ENCODE measurements at regions not wholly inside any gene's neighbourhood (a gene's known extent, or its start where the extent isn't known, plus 50 kb on each side); places are given as distances from the start of the nearest gene placed in this dataset.

- H2AFZ ChIP-seq (replicated peaks), result no peak overlapping the region
- H3K4me2 ChIP-seq, result no peak overlapping the region
- no peaks in the 10 kb centered on the region for H3K79me2 ChIP-seq (ENCODE audit: low read depth)
- H3K27ac Mint-ChIP-seq, result no peak overlapping the region
- no peak for TF ChIP-seq EZH2phosphoT487 (IDR thresholded peaks at IDR 0.05)
- no peak overlapping the region for H3K4me3 Mint-ChIP-seq
- no peaks in the 10 kb centered on the region for H3K36me3 ChIP-seq
- H3K27me3 Mint-ChIP-seq (ENCODE audit: insufficient read depth, low read depth), result no peaks in the 10 kb centered on the region
- no peaks in the 10 kb centered on the region for H4K20me1 ChIP-seq (ENCODE audit: low read depth)
- H3K27me3 ChIP-seq, result no peaks in the 10 kb centered on the region
- no peaks in the 10 kb centered on the region for H3F3A ChIP-seq (ENCODE audit: low read depth)
- no peak overlapping the region for H3K4me3 ChIP-seq
- no peaks in the 10 kb centered on the region for H3K4me1 Mint-ChIP-seq
- DNase-seq (ENCODE audit: low spot score), result no peak
- H3K4me1 ChIP-seq, result no peaks in the 10 kb centered on the region
- H3K9me3 Mint-ChIP-seq, result no peaks in the 10 kb centered on the region
- no peak overlapping the region for H3K9ac ChIP-seq
- no peaks in the 10 kb centered on the region for H3K9me3 ChIP-seq (ENCODE audit: low read depth)
- no peak overlapping the region for H3K27ac ChIP-seq
- H3K36me3 Mint-ChIP-seq, result no peaks in the 10 kb centered on the region
Observed at GRCh38 chr5:63524281-63524680, 438.0 kb downstream of the HTR1A start.

DNA sequence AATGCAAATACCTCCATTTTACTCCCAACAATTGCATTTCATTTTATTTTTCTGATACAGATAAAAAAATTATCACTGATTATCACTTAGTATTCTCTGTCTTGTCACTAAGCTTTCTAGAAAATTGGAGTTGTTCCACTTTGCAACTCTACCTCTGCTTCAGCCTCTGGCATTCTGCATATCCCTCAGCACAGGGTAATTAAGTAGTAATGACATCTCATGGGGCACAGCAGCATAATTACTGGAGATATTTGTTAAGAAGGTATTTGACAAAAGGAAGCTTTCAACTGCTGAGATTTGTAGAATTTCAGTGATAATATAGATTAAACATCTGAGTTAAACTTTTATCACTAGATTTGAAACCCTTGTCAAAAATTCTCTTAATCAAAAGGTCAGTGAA lies 446.2 kb downstream of the HTR1A start:
- no peak for DNase-seq (ENCODE audit: low spot score)
- H3K79me2 ChIP-seq (ENCODE audit: low read depth), result no peaks in the 10 kb centered on the region
- H3K4me2 ChIP-seq, result no peak overlapping the region
- no peaks in the 10 kb centered on the region for H3K27me3 Mint-ChIP-seq (ENCODE audit: insufficient read depth, low read depth)
- no peak overlapping the region for H3K4me3 Mint-ChIP-seq
- H3K36me3 Mint-ChIP-seq, result no peaks in the 10 kb centered on the region
- no peak overlapping the region for H3K9ac ChIP-seq
- no peak overlapping the region for H3K4me3 ChIP-seq
- no peaks in the 10 kb centered on the region for H3K27me3 ChIP-seq
- H3K36me3 ChIP-seq, result no peaks in the 10 kb centered on the region
- no peaks in the 10 kb centered on the region for H3K9me3 Mint-ChIP-seq
- TF ChIP-seq EZH2 (IDR thresholded peaks at IDR 0.05), result no peak
- no peak for TF ChIP-seq CTCF (IDR thresholded peaks at IDR 0.05)
- no peak for TF ChIP-seq EZH2phosphoT487 (IDR thresholded peaks at IDR 0.05)
- no peaks in the 10 kb centered on the region for H3K4me1 Mint-ChIP-seq
- no peaks in the 10 kb centered on the region for H3K4me1 ChIP-seq
- no peak overlapping the region for H2AFZ ChIP-seq (replicated peaks)
- H3K27ac ChIP-seq, result no peak overlapping the region
- no peak overlapping the region for H3K27ac Mint-ChIP-seq
- peaks cover 3% of the 10 kb centered on the region for H3K9me3 ChIP-seq (ENCODE audit: low read depth)
- no peaks in the 10 kb centered on the region for H3F3A ChIP-seq (ENCODE audit: low read depth)
- no peaks in the 10 kb centered on the region for H4K20me1 ChIP-seq (ENCODE audit: low read depth)

DNA sequence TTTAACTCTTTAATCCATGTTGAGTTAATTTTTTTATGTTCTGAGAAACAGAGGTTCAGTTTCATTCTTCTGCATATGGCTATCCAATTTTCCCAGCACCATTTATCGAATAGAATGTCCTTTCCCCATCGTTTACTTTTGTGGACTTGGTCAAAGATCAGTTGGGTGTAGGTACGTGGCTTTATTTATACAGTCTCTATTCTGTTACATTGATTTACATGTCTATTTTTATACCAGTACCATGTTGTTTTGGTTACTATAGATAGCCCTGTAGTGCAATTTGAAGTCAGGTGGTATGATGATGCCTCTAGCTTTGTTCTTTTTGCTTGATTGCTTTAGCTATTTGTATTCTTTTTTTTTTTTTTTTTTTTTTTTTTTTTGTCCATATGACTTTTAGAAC lies 462.0 kb downstream of the HTR1A start:
- no peaks in the 10 kb centered on the region for H3F3A ChIP-seq (ENCODE audit: low read depth)
- Mint-ChIP-seq H3K4me1 (no peaks in the 10 kb centered on the region), H3K9me3 (no peaks in the 10 kb centered on the region), H3K36me3 (no peaks in the 10 kb centered on the region), H3K27me3 (ENCODE audit: insufficient read depth, low read depth) (no peaks in the 10 kb centered on the region), H3K27ac (no peak overlapping the region), H3K4me3 (no peak overlapping the region)
- no peak overlapping the region for H3K4me3 ChIP-seq
- peaks cover 6% of the 10 kb centered on the region for H3K4me1 ChIP-seq
- H3K27me3 ChIP-seq, result no peaks in the 10 kb centered on the region
- DNase-seq (ENCODE audit: low spot score), result no peak
- H3K4me2 ChIP-seq, result no peak overlapping the region
- no peak overlapping the region for H3K9ac ChIP-seq
- H3K36me3 ChIP-seq, result no peaks in the 10 kb centered on the region
- no peaks in the 10 kb centered on the region for H4K20me1 ChIP-seq (ENCODE audit: low read depth)
- H3K79me2 ChIP-seq (ENCODE audit: low read depth), result no peaks in the 10 kb centered on the region
- no peak overlapping the region for H3K27ac ChIP-seq
- TF ChIP-seq EZH2phosphoT487 (IDR thresholded peaks at IDR 0.05) (no peak), EZH2 (IDR thresholded peaks at IDR 0.05) (no peak), CTCF (IDR thresholded peaks at IDR 0.05) (no peak)
- H2AFZ ChIP-seq (replicated peaks), result no peak overlapping the region
- peaks cover 4% of the 10 kb centered on the region for H3K9me3 ChIP-seq (ENCODE audit: low read depth)

GRCh38 chr5:63495225-63495624 lies 467.0 kb downstream of the HTR1A start:
- no peaks in the 10 kb centered on the region for H3K36me3 Mint-ChIP-seq
- Histone ChIP-seq H3K27me3 (no peaks in the 10 kb centered on the region), H3K9me3 (ENCODE audit: low read depth) (peaks cover 4% of the 10 kb centered on the region), H4K20me1 (ENCODE audit: low read depth) (no peaks in the 10 kb centered on the region), H3K79me2 (ENCODE audit: low read depth) (no peaks in the 10 kb centered on the region), H3K36me3 (no peaks in the 10 kb centered on the region), H3K4me1 (peaks cover 10% of the 10 kb centered on the region), H3K27ac (no peak overlapping the region), H3K9ac (no peak overlapping the region), H3K4me3 (no peak overlapping the region), H3F3A (ENCODE audit: low read depth) (no peaks in the 10 kb centered on the region), H3K4me2 (no peak overlapping the region), H2AFZ (replicated peaks) (no peak overlapping the region)
- no peak overlapping the region for H3K27ac Mint-ChIP-seq
- TF ChIP-seq CTCF (IDR thresholded peaks at IDR 0.05), result no peak
- TF ChIP-seq EZH2phosphoT487 (IDR thresholded peaks at IDR 0.05), result no peak
- no peak for TF ChIP-seq EZH2 (IDR thresholded peaks at IDR 0.05)
- H3K27me3 Mint-ChIP-seq (ENCODE audit: insufficient read depth, low read depth), result no peaks in the 10 kb centered on the region
- H3K9me3 Mint-ChIP-seq, result peaks cover under 1% of the 10 kb centered on the region
- peak; percentile 3 for DNase-seq (ENCODE audit: low spot score)
- no peaks in the 10 kb centered on the region for H3K4me1 Mint-ChIP-seq
- H3K4me3 Mint-ChIP-seq, result no peak overlapping the region
